OCI-LY7 (cell line): ENCODE measurements at regions not wholly inside any gene's neighbourhood (a gene's known extent, or its start where the extent isn't known, plus 50 kb on each side); places are given as distances from the start of the nearest gene placed in this dataset.

Experiments used
- CTCF ChIP-seq: fragments of 200-600 bp; sonication (generic); conservative IDR thresholded peaks from 2 replicates; pipeline ENCODE4 v1.5.1; 2014; ENCODE audit warnings: mild to moderate bottlenecking, antibody characterized with exemption, low read length, moderate library complexity, mixed read lengths
- EZH2phosphoT487 ChIP-seq: fragments of 200-600 bp; sonication (generic); IDR thresholded peaks from 2 replicates; pipeline ENCODE4 v1.6.1; 2018; ENCODE audit warnings: low read depth, borderline replicate concordance, mild to moderate bottlenecking, mixed run types, antibody characterized with exemption, low read length, moderate library complexity, mixed read lengths

GRCh38 chr6:91415031-91415605, 828.2 kb upstream of the MAP3K7 start:
- no peak for TF ChIP-seq CTCF
- no peak for TF ChIP-seq EZH2phosphoT487
